Esophagus muscularis mucosa (tissue), 4 donors: ENCODE measurements at regions not wholly inside any gene's neighbourhood (a gene's known extent, or its start where the extent isn't known, plus 50 kb on each side); places are given as distances from the start of the nearest gene placed in this dataset.

Experiments
- DNase-seq: peaks from one replicate; pipeline ENCODE4 v3.0.0-alpha.2; 2017; ENCODE audit errors: extremely low spot score
- H3K27ac ChIP-seq, 4 donors: fragments of 200-600 bp; sonication (generic); replicated peaks in 1 of 4; 1 replicate in 3 of 4; 2 replicates in 1 of 4; pipeline ENCODE4 v1.5.1; 2016 to 2019; ENCODE audit warnings: mild to moderate bottlenecking in 1 of 4
- H3K27me3 ChIP-seq, 4 donors: fragments of 200-600 bp; sonication (generic); one replicate each; pipeline versions ENCODE4 v1.5.1 to v1.6.0; 2016 to 2019
- H3K36me3 ChIP-seq, 4 donors: fragments of 200-600 bp; sonication (generic); one replicate each; pipeline ENCODE4 v1.5.1; 2016 to 2019
- H3K4me1 ChIP-seq, 4 donors: fragments of 200-600 bp; sonication (generic); one replicate each; pipeline ENCODE4 v1.5.1; 2016 to 2019
- H3K4me3 ChIP-seq, 4 donors: fragments of 200-600 bp; sonication (generic); 1 replicate in 2 of 4; 2 replicates in 2 of 4; pipeline ENCODE4 v1.5.1; 2016 to 2019; ENCODE audit warnings: mild to moderate bottlenecking in 4 of 4, moderate library complexity in 1 of 4
- H3K9me3 ChIP-seq, 4 donors: fragments of 200-600 bp; sonication (generic); 1 replicate in 3 of 4; 2 replicates in 1 of 4; pipeline ENCODE4 v1.5.1; 2016 to 2019
- EP300 ChIP-seq: sonication (generic); formaldehyde crosslinking; IDR thresholded peaks from one replicate; pipeline ENCODE4 v1.6.1; 2017; ENCODE audit warnings: antibody characterized with exemption
- POLR2A ChIP-seq: fragments of 450-650 bp; IDR thresholded peaks from one replicate; pipeline ENCODE4 v1.6.1; 2017; ENCODE audit warnings: antibody characterized with exemption, moderate library complexity, mild to moderate bottlenecking, low read depth
- POLR2AphosphoS5 ChIP-seq, 2 donors: sonication (generic); formaldehyde crosslinking; IDR thresholded peaks; one replicate each; pipeline ENCODE4 v1.6.1; 2017; ENCODE audit warnings: antibody characterized with exemption in 2 of 2
- WGBS: methylation state at CpG from one replicate; pipeline ENCODE4 v1.1.5; 2018; 5-methylcytosine and 5-hydroxymethylcytosine counted together
- intact Hi-C: fragments of 100-400 bp; cut with DNase I; formaldehyde crosslinking; loops from one replicate; pipeline ENCODE4 v1.15.1; 2023
- TF ChIP-seq, protein P1 (sequence below), 3 experiments: fragments of 200-600 bp in 2 of 3; fragments of 450-650 bp in 1 of 3; sonication (generic) in 2 of 3; IDR thresholded peaks; one replicate each; pipeline ENCODE4 v1.5.1; 2017 to 2019; ENCODE audit warnings: antibody characterized with exemption in 3 of 3, mild to moderate bottlenecking in 2 of 3, moderate library complexity in 1 of 3

DNA sequence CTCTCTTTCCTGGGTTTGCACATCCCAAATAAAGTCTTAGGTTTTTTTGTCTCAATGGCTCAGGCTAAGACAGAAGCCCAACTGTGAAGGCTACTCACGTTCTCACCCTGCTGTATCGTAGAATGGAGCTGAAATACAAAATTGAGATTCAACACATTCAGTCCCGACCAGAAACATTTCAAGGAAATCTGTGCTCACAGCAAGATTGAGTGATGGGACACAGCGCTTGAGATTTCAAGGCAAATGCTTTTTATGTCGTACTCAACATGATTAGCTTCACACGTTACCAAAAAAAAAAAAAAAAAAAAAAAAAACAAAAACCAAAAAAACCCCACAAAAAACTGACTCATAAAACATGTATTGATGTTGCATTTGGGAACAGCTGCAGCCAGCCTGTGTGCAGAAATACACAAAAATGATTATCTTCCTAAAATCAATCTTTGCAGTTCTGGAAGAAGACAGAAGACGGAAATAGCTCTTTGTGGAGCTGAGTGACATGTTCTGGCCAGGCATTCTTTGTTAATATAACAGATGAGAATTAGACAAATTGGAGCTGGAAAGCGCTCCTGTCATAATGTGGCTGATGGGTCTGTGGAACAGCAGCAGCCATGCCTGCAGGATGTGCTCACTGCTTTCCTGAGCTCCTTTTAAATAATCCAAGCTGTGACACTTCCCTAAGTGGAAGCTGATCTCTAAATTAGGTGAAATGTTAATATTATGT lies 453.2 kb downstream of the LPIN1 start:
- peaks cover 0 to 3% (median 0%) of the 10 kb centered on the region in 4 donors for H3K27me3 ChIP-seq
- peaks cover 6 to 11% (median 9%) of the 10 kb centered on the region in 4 donors for H3K4me1 ChIP-seq
- no peak overlapping the region for H3K4me3 ChIP-seq
- H3K36me3 ChIP-seq: no peaks in the 10 kb centered on the region
- H3K27ac ChIP-seq: no peak overlapping the region
- intact Hi-C loops: no loop called here
- 61% methylated on average over 8 of the region's 8 CpGs for WGBS
- H3K9me3 ChIP-seq: peaks cover 0 to 9% (median 1%) of the 10 kb centered on the region in 4 donors
- TF ChIP-seq EP300 (no peak), POLR2AphosphoS5 (IDR thresholded peaks at IDR 0.05) (peak in 1 of 2 donors; percentile 14), POLR2A (no peak)
- TF ChIP-seq, protein P1, sequence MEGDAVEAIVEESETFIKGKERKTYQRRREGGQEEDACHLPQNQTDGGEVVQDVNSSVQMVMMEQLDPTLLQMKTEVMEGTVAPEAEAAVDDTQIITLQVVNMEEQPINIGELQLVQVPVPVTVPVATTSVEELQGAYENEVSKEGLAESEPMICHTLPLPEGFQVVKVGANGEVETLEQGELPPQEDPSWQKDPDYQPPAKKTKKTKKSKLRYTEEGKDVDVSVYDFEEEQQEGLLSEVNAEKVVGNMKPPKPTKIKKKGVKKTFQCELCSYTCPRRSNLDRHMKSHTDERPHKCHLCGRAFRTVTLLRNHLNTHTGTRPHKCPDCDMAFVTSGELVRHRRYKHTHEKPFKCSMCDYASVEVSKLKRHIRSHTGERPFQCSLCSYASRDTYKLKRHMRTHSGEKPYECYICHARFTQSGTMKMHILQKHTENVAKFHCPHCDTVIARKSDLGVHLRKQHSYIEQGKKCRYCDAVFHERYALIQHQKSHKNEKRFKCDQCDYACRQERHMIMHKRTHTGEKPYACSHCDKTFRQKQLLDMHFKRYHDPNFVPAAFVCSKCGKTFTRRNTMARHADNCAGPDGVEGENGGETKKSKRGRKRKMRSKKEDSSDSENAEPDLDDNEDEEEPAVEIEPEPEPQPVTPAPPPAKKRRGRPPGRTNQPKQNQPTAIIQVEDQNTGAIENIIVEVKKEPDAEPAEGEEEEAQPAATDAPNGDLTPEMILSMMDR (IDR thresholded peaks at IDR 0.05): no peak
- DNase-seq: no peak

DNA sequence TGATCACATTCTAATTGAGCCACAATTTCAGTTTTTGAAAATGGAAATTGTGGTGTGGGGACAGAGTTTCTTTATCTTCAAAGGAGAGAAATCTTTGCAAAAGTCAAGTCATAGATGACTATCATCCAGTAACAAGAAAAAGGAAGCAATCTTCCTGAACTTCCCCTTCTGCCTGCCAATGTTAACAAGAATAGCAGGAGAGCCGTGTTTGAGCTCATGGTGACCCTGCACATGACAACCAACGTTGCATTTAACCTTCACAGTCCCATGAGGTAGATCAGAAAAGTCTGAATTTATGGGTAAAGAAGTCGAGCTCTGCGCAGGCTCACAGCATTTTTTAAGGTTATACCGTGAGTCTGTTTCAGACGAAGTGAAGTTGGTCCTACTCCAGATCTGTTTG lies 454.9 kb downstream of the LPIN1 start:
- H3K27me3 ChIP-seq: peaks cover 0 to 3% (median 0%) of the 10 kb centered on the region in 4 donors
- H3K4me1 ChIP-seq: peaks cover 6 to 11% (median 9%) of the 10 kb centered on the region in 4 donors
- H3K36me3 ChIP-seq: no peaks in the 10 kb centered on the region
- H3K27ac ChIP-seq: no peak overlapping the region
- H3K9me3 ChIP-seq: peaks cover 0 to 9% (median 1%) of the 10 kb centered on the region in 4 donors
- no peak for DNase-seq
- intact Hi-C loops: no loop called here
- WGBS: 79% methylated on average over 6 of the region's 6 CpGs
- no peak overlapping the region for H3K4me3 ChIP-seq
- TF ChIP-seq POLR2A (no peak), POLR2AphosphoS5 (IDR thresholded peaks at IDR 0.05) (no peak), EP300 (no peak)
- TF ChIP-seq, protein P1 (IDR thresholded peaks at IDR 0.05): no peak

DNA sequence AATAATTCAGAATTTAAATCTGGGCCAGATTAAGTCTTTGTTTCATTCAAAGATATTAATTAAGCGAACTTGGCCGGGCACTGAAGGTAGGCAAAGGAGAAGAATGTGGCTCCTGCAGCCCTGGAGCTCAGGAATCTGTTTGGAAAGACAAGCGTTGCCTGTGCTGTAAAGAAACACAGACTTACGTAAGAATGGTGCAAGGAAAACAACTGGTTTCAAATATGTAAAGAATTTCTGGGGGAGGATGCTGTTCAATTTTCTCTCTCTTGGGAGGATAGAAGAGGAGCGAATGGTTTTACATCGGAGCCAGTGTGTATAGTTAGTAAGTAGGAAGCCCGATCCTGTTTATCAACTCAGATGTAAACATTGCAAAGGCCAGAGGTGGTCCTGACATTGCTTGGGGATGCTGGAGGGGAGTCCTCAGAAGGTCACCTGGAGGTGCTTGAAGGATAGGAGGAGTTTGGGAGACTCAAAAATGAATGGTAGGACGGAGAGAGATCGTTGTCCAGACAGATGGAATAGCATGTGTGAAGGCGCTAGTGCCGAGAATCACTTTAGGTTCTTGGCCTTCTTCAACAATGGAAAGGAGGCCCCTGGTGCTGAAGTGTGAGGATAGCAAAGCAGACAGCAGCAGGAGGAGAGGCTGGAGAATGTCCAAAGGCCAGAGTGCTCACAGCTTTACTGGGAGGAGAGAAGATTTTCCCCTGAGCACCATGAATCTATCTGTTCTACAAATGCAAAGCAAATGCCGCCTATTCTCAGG lies 456.1 kb downstream of the LPIN1 start:
- TF ChIP-seq EP300 (no peak), POLR2AphosphoS5 (IDR thresholded peaks at IDR 0.05) (no peak), POLR2A (no peak)
- TF ChIP-seq, protein P1 (IDR thresholded peaks at IDR 0.05): no peak
- WGBS: 79% methylated on average over 12 of the region's 12 CpGs
- DNase-seq: no peak
- Histone ChIP-seq H3K27me3 (peaks cover 0 to 3% (median 0%) of the 10 kb centered on the region in 4 donors), H3K4me3 (no peak overlapping the region), H3K27ac (no peak overlapping the region), H3K4me1 (peaks cover 6 to 11% (median 9%) of the 10 kb centered on the region in 4 donors), H3K9me3 (peaks cover 0 to 3% (median 0%) of the 10 kb centered on the region in 4 donors), H3K36me3 (no peaks in the 10 kb centered on the region)
- intact Hi-C loops: no loop called here

DNA sequence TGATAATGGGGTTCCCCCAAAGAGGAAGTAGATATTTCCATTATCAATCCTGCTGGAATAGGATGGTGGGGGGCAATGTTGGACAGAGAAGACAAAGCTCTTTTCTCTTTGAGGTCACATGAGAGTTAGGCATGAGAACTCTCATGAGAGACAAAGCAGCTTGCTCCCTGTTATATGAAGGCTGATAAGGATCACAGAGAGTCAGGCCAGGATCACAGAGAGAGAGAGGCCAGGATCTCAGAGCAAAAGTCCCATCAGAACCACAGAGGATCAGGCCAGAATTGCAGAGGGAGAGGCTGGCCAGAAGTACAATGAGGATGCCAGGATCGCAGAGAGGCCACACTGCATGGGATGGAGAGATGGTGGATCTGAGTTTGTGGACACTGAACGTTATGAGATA lies 457.1 kb downstream of the LPIN1 start:
- TF ChIP-seq EP300 (no peak), POLR2AphosphoS5 (IDR thresholded peaks at IDR 0.05) (no peak), POLR2A (no peak)
- TF ChIP-seq, protein P1 (IDR thresholded peaks at IDR 0.05): no peak
- DNase-seq: no peak
- peaks cover 6 to 11% (median 9%) of the 10 kb centered on the region in 4 donors for H3K4me1 ChIP-seq
- intact Hi-C loops: no loop called here
- no peaks in the 10 kb centered on the region for H3K9me3 ChIP-seq
- no peak overlapping the region for H3K27ac ChIP-seq
- no peak overlapping the region for H3K4me3 ChIP-seq
- H3K27me3 ChIP-seq: peaks cover 0 to 3% (median 0%) of the 10 kb centered on the region in 4 donors
- no peaks in the 10 kb centered on the region for H3K36me3 ChIP-seq
- WGBS: 88% methylated on average over 2 of the region's 2 CpGs
